Muscle layer of duodenum (tissue), 2 donors: ENCODE measurements at regions not wholly inside any gene's neighbourhood (a gene's known extent, or its start where the extent isn't known, plus 50 kb on each side); places are given as distances from the start of the nearest gene placed in this dataset.
A peak's percentile ranks its signal among the peaks of the same experiment; 100 is the strongest.

Source experiments
- H3K27ac ChIP-seq: one replicate; pipeline ENCODE4 v1.7.0; 2013; ENCODE audit warnings: mild to moderate bottlenecking, low read length
- H3K27me3 ChIP-seq: one replicate; pipeline ENCODE4 v1.7.0; 2013; ENCODE audit warnings: low read depth, mild to moderate bottlenecking, control low read depth, low read length
- H3K36me3 ChIP-seq, 2 donors: one replicate each; pipeline ENCODE4 v1.7.0; 2013; ENCODE audit warnings: low read length in 2 of 2, control low read depth in 1 of 2, mild to moderate bottlenecking in 1 of 2; ENCODE audit not compliant: insufficient read depth in 2 of 2, control insufficient read depth in 1 of 2
- H3K4me1 ChIP-seq, 2 donors: one replicate each; pipeline ENCODE4 v1.7.0; 2013; ENCODE audit warnings: low read length in 2 of 2, mild to moderate bottlenecking in 2 of 2, control low read depth in 1 of 2, moderate library complexity in 1 of 2; ENCODE audit not compliant: insufficient read depth in 2 of 2, control insufficient read depth in 1 of 2
- H3K4me3 ChIP-seq, 2 donors: one replicate each; pipeline ENCODE4 v1.7.0; 2013; ENCODE audit warnings: low read length in 2 of 2, low read depth in 1 of 2, mild to moderate bottlenecking in 1 of 2
- H3K9me3 ChIP-seq, 2 donors: one replicate each; pipeline ENCODE4 v1.7.0; 2013; ENCODE audit warnings: low read length in 2 of 2, control low read depth in 1 of 2, mild to moderate bottlenecking in 1 of 2; ENCODE audit not compliant: control insufficient read depth in 1 of 2
- donor health status: healthy.

GRCh38 chr5:143515829-143516228, 112.3 kb upstream of the NR3C1 start:
- no peak overlapping the region for H3K27ac ChIP-seq
- no peak overlapping the region for H3K4me3 ChIP-seq
- H3K9me3 ChIP-seq: no peaks in the 10 kb centered on the region
- H3K4me1 ChIP-seq: no peaks in the 10 kb centered on the region
- no peaks in the 10 kb centered on the region for H3K27me3 ChIP-seq
- H3K36me3 ChIP-seq: no peaks in the 10 kb centered on the region

- Histone ChIP-seq H3K4me3 (no peak overlapping the region), H3K36me3 (no peaks in the 10 kb centered on the region), H3K27me3 (no peaks in the 10 kb centered on the region), H3K4me1 (no peaks in the 10 kb centered on the region), H3K27ac (no peak overlapping the region), H3K9me3 (no peaks in the 10 kb centered on the region)
Measured at GRCh38 chr5:143514616-143515335, 111.3 kb upstream of the NR3C1 start.

- no peak overlapping the region for H3K4me3 ChIP-seq
- no peaks in the 10 kb centered on the region for H3K36me3 ChIP-seq
- no peaks in the 10 kb centered on the region for H3K27me3 ChIP-seq
- H3K27ac ChIP-seq: no peak overlapping the region
- no peaks in the 10 kb centered on the region for H3K9me3 ChIP-seq
- H3K4me1 ChIP-seq: no peaks in the 10 kb centered on the region
Measured at GRCh38 chr5:143513720-143514119, 110.2 kb upstream of the NR3C1 start.

- Histone ChIP-seq H3K9me3 (no peaks in the 10 kb centered on the region), H3K4me1 (no peaks in the 10 kb centered on the region), H3K27me3 (no peaks in the 10 kb centered on the region), H3K27ac (no peak overlapping the region), H3K36me3 (no peaks in the 10 kb centered on the region), H3K4me3 (no peak overlapping the region)
Measured at GRCh38 chr5:143511736-143512135, 108.2 kb upstream of the NR3C1 start.

GRCh38 chr5:143509758-143510221, 106.3 kb upstream of the NR3C1 start:
- Histone ChIP-seq H3K36me3 (no peaks in the 10 kb centered on the region), H3K4me1 (peaks cover 0 to 6% of the 10 kb centered on the region in 2 donors), H3K4me3 (no peak overlapping the region), H3K9me3 (no peaks in the 10 kb centered on the region), H3K27ac (no peak overlapping the region), H3K27me3 (no peaks in the 10 kb centered on the region)

- Histone ChIP-seq H3K27me3 (no peaks in the 10 kb centered on the region), H3K9me3 (no peaks in the 10 kb centered on the region), H3K27ac (peak overlapping the region; percentile 45), H3K36me3 (no peaks in the 10 kb centered on the region), H3K4me3 (no peak overlapping the region), H3K4me1 (peaks cover 0 to 6% of the 10 kb centered on the region in 2 donors)
Measured at GRCh38 chr5:143506836-143507552, 103.5 kb upstream of the NR3C1 start.

- Histone ChIP-seq H3K4me3 (no peak overlapping the region), H3K27me3 (no peaks in the 10 kb centered on the region), H3K4me1 (peaks cover 0 to 6% of the 10 kb centered on the region in 2 donors), H3K27ac (no peak overlapping the region), H3K9me3 (no peaks in the 10 kb centered on the region), H3K36me3 (no peaks in the 10 kb centered on the region)
Measured at GRCh38 chr5:143505934-143506333, 102.4 kb upstream of the NR3C1 start.

- H3K36me3 ChIP-seq: no peaks in the 10 kb centered on the region
- H3K27me3 ChIP-seq: no peaks in the 10 kb centered on the region
- no peak overlapping the region for H3K27ac ChIP-seq
- peaks cover 0 to 6% of the 10 kb centered on the region in 2 donors for H3K4me1 ChIP-seq
- H3K9me3 ChIP-seq: no peaks in the 10 kb centered on the region
- H3K4me3 ChIP-seq: no peak overlapping the region
Measured at GRCh38 chr5:143505354-143505753, 101.9 kb upstream of the NR3C1 start.

- H3K36me3 ChIP-seq: no peaks in the 10 kb centered on the region
- no peaks in the 10 kb centered on the region for H3K27me3 ChIP-seq
- no peaks in the 10 kb centered on the region for H3K9me3 ChIP-seq
- no peak overlapping the region for H3K4me3 ChIP-seq
- H3K27ac ChIP-seq: no peak overlapping the region
- H3K4me1 ChIP-seq: peaks cover 0 to 5% of the 10 kb centered on the region in 2 donors
Measured at GRCh38 chr5:143501310-143502044, 98.0 kb upstream of the NR3C1 start.

GRCh38 chr5:143499480-143500114, 96.1 kb upstream of the NR3C1 start:
- peaks cover 11 to 13% of the 10 kb centered on the region in 2 donors for H3K4me1 ChIP-seq
- H3K4me3 ChIP-seq: no peak overlapping the region
- H3K27ac ChIP-seq: no peak overlapping the region
- no peaks in the 10 kb centered on the region for H3K9me3 ChIP-seq
- no peaks in the 10 kb centered on the region for H3K36me3 ChIP-seq
- no peaks in the 10 kb centered on the region for H3K27me3 ChIP-seq

- Histone ChIP-seq H3K27ac (no peak overlapping the region), H3K4me3 (no peak overlapping the region), H3K27me3 (no peaks in the 10 kb centered on the region), H3K36me3 (no peaks in the 10 kb centered on the region), H3K9me3 (no peaks in the 10 kb centered on the region), H3K4me1 (peaks cover 11 to 13% of the 10 kb centered on the region in 2 donors)
Measured at GRCh38 chr5:143498821-143499220, 95.3 kb upstream of the NR3C1 start.
